LNCaP clone FGC (cell line): ENCODE measurements at regions not wholly inside any gene's neighbourhood (a gene's known extent, or its start where the extent isn't known, plus 50 kb on each side); places are given as distances from the start of the nearest gene placed in this dataset.
"Not testable (repeated sequence)": the region's sequence is repeated elsewhere in the genome, so short reads cannot be mapped to it uniquely, and the experiment has no call there.

ENCODE experiments used
- DNase-seq: peaks from one replicate; pipeline ENCODE4 v3.0.0-alpha.2; 2011; ENCODE audit warnings: low read depth
- H3K4me3 ChIP-seq: 2 replicates; pipeline ENCODE4 v1.5.1; 2011; ENCODE audit warnings: mild to moderate bottlenecking, low read depth, low read length, control low read depth
- CTCF ChIP-seq: IDR thresholded peaks from 2 replicates; pipeline ENCODE4 v1.5.1; 2012; ENCODE audit warnings: mild to moderate bottlenecking; ENCODE audit not compliant: control insufficient read depth, insufficient read depth; ENCODE audit errors: extremely low read depth

- no peak for DNase-seq
- no peak overlapping the region for H3K4me3 ChIP-seq
- no peak for TF ChIP-seq CTCF
Measured at GRCh38 chr15:62903437-62903836, 139.1 kb upstream of the TPM1 start.

- DNase-seq: no peak
Measured at GRCh38 chr15:62904041-62904910, 138.3 kb upstream of the TPM1 start.

GRCh38 chr15:62906627-62907026, 135.9 kb upstream of the TPM1 start:
- DNase-seq: no peak
- H3K4me3 ChIP-seq: no peak overlapping the region
- no peak for TF ChIP-seq CTCF

More at GRCh38 chr15:62904041-62904910, 138.3 kb upstream of the TPM1 start:
- H3K4me3 ChIP-seq: no peak overlapping the region
- TF ChIP-seq CTCF: peak; percentile 56

GRCh38 chr15:62907275-62907674, 135.3 kb upstream of the TPM1 start:
- DNase-seq: no peak
- H3K4me3 ChIP-seq: no peak overlapping the region
- no peak for TF ChIP-seq CTCF

GRCh38 chr15:62908341-62908740, 134.2 kb upstream of the TPM1 start:
- not testable (repeated sequence) for DNase-seq, H3K4me3 ChIP-seq

- H3K4me3 ChIP-seq: no peak overlapping the region
- TF ChIP-seq CTCF: no peak
- DNase-seq: no peak
Measured at GRCh38 chr15:62909257-62909656, 133.3 kb upstream of the TPM1 start.

- H3K4me3 ChIP-seq: no peak overlapping the region
- TF ChIP-seq CTCF: no peak
- no peak for DNase-seq
Measured at GRCh38 chr15:62912282-62912681, 130.3 kb upstream of the TPM1 start.
